A549 (cell line): ENCODE measurements at regions not wholly inside any gene's neighbourhood (a gene's known extent, or its start where the extent isn't known, plus 50 kb on each side); places are given as distances from the start of the nearest gene placed in this dataset.

ENCODE experiments used
- ATAC-seq, 2 experiments: fragments of 200-7000 bp in 1 of 2; fragments of >200 bp in 1 of 2; cut with Nextera tagmentation in 1 of 2; cut with Tn5 transposase in 1 of 2; 3 replicates each; pipeline versions ENCODE4 v1.8.0 to v1.9.1; 2018 to 2020; ENCODE audit warnings: mild to moderate bottlenecking in 1 of 2, moderate library complexity in 1 of 2
- CTCF ChIA-PET: fragments of 300-600 bp; sonication (Branson Sonifier 250); formaldehyde crosslinking; extraction: SDS; loops from one replicate; lab custom pipeline; 2021; ENCODE audit warnings: antibody characterized with exemption, inconsistent platforms; lab: Yijun Ruan, JAX
- POLR2A ChIA-PET: fragments of 350-600 bp; formaldehyde crosslinking; extraction: SDS; loops from one replicate; lab custom pipeline; 2021; ENCODE audit warnings: antibody characterized with exemption, inconsistent platforms; lab: Yijun Ruan, JAX
- DNase-seq, 2 experiments: peaks; one replicate each; pipeline versions ENCODE4 v3.0.0 to v3.0.0-alpha.2; 2011 to 2016; ENCODE audit warnings: low read depth in 1 of 2, low spot score in 1 of 2
- FAIRE-seq: peaks from 2 replicates; lab custom pipeline; 2011; peaks lifted over from hg19 to GRCh38; lab: Jason Lieb, UNC
- H3K27ac ChIP-seq, 2 experiments: fragments of >200 bp; sonication (Bioruptor Twin); formaldehyde crosslinking; 3 replicates each; pipeline ENCODE4 v1.5.1; 2016 to 2017
- H3K4me1 ChIP-seq: fragments of >200 bp; sonication (Bioruptor Twin); formaldehyde crosslinking; 3 replicates; pipeline ENCODE4 v1.6.1; 2016
- H3K4me2 ChIP-seq: fragments of >200 bp; sonication (Bioruptor Twin); formaldehyde crosslinking; 3 replicates; pipeline ENCODE4 v1.6.1; 2016
- H3K4me3 ChIP-seq: fragments of >200 bp; sonication (Bioruptor Twin); formaldehyde crosslinking; 3 replicates; pipeline ENCODE4 v1.5.1; 2016
- H3K9me3 ChIP-seq: fragments of >200 bp; sonication (Bioruptor Twin); formaldehyde crosslinking; 3 replicates; pipeline ENCODE4 v1.6.1; 2016
- ATOH8 ChIP-seq: fragments of 250-450 bp; sonication (Bioruptor Pico); IDR thresholded peaks from 2 replicates; pipeline ENCODE4 v1.5.0; 2020; ENCODE audit warnings: low read depth, mild to moderate bottlenecking, moderate library complexity
- BHLHE40 ChIP-seq: IDR thresholded peaks from 2 replicates; pipeline ENCODE4 v1.6.1; 2012; ENCODE audit warnings: low read depth, low read length, inconsistent platforms
- CBX8 ChIP-seq: fragments of 200-600 bp; sonication (generic); IDR thresholded peaks from 2 replicates; pipeline ENCODE4 v1.6.1; 2016
- CHD2 ChIP-seq: fragments of 150-350 bp; IDR thresholded peaks from 2 replicates; pipeline ENCODE4 v1.6.1; 2014; ENCODE audit warnings: low read length; ENCODE audit not compliant: partially characterized antibody
- CHD4 ChIP-seq: fragments of 200-600 bp; sonication (generic); IDR thresholded peaks from 2 replicates; pipeline ENCODE4 v1.6.1; 2016; ENCODE audit warnings: antibody characterized with exemption, mild to moderate bottlenecking, borderline replicate concordance
- CTCF ChIP-seq: fragments of >200 bp; sonication (Bioruptor Twin); formaldehyde crosslinking; IDR thresholded peaks from 3 replicates; pipeline ENCODE4 v1.5.1; 2016
- E2F6 ChIP-seq: IDR thresholded peaks from 2 replicates; pipeline ENCODE4 v1.6.1; 2012; ENCODE audit warnings: low read depth, borderline replicate concordance
- EHMT2 ChIP-seq: fragments of 200-600 bp; sonication (generic); IDR thresholded peaks from 2 replicates; pipeline ENCODE4 v1.6.1; 2016; ENCODE audit warnings: antibody characterized with exemption, low read depth, mild to moderate bottlenecking, moderate library complexity
- HOXA7 ChIP-seq: fragments of 250-450 bp; sonication (Bioruptor Pico); IDR thresholded peaks from 2 replicates; pipeline ENCODE4 v1.5.0; 2020; ENCODE audit warnings: mild to moderate bottlenecking, moderate library complexity
- JUNB ChIP-seq: fragments of >200 bp; sonication (Bioruptor Twin); formaldehyde crosslinking; IDR thresholded peaks from 2 replicates; pipeline ENCODE4 v1.6.1; 2016
- MAZ ChIP-seq: fragments of 150-350 bp; IDR thresholded peaks from 2 replicates; pipeline ENCODE4 v1.6.1; 2014; ENCODE audit warnings: antibody characterized with exemption, low read depth, low read length, borderline replicate concordance
- MYC ChIP-seq: IDR thresholded peaks from 2 replicates; pipeline ENCODE4 v1.6.1; 2012; ENCODE audit warnings: mild to moderate bottlenecking, inconsistent platforms, low read length, improper control_type of control experiment, borderline replicate concordance
- NR3C1 ChIP-seq: fragments of >200 bp; sonication (Bioruptor Twin); formaldehyde crosslinking; IDR thresholded peaks from 3 replicates; pipeline ENCODE4 v1.6.1; 2017
- RAD21 ChIP-seq, 2 experiments: fragments of >200 bp in 1 of 2; sonication (Bioruptor Twin) in 1 of 2; formaldehyde crosslinking in 1 of 2; IDR thresholded peaks in 1 of 2; conservative IDR thresholded peaks in 1 of 2; 2 replicates in 1 of 2; 3 replicates in 1 of 2; pipeline ENCODE4 v1.6.1; 2012 to 2018; ENCODE audit warnings: inconsistent platforms in 1 of 2
- SMC3 ChIP-seq: fragments of >200 bp; sonication (Bioruptor Twin); formaldehyde crosslinking; IDR thresholded peaks from 3 replicates; pipeline ENCODE4 v1.6.1; 2018; ENCODE audit warnings: inconsistent platforms
- SREBF2 ChIP-seq: fragments of 450-650 bp; IDR thresholded peaks from 2 replicates; pipeline ENCODE4 v1.6.1; 2014; ENCODE audit warnings: mild to moderate bottlenecking, moderate library complexity
- USF2 ChIP-seq: fragments of 450-650 bp; IDR thresholded peaks from 2 replicates; pipeline ENCODE4 v1.6.1; 2014; ENCODE audit warnings: antibody characterized with exemption
- WGBS: methylation state at CpG from one replicate; pipeline ENCODE4 v1.1.6; 2017; ENCODE audit errors: missing lambda C conversion rate; 5-methylcytosine and 5-hydroxymethylcytosine counted together

GRCh38 chr5:1666812-1667588 is 132.6 kb downstream of the MRPL36 start:
- ATAC-seq (peak; percentile 9 to 66; a peak in 4 of 6 replicates), DNase-seq (peak; percentile 33 to 58), FAIRE-seq (no peak)
- Histone ChIP-seq H3K4me1 (peaks cover 4% of the 10 kb centered on the region; the same call in 2 of the 3 replicates), H3K4me2 (peak overlapping the region; percentile 92), H3K4me3 (peak overlapping the region; percentile 41), H3K27ac (peak overlapping the region in 1 of 2 experiments; percentile 64; a peak in 2 of 6 replicates), H3K9me3 (no peaks in the 10 kb centered on the region)
- CTCF ChIA-PET = interaction anchor here (0.6 to 1.0 kb wide), 3 partner anchors 57 to 135 kb away, joined by 3 to 4 read pairs (median 4); no protein-coding TSS in a partner anchor
- 0 out of 3 replicates have a peak, but pooled peaks have one; percentile 16 for TF ChIP-seq SMC3
- no peak for TF ChIP-seq ATOH8 (CRISPR knock-in tag)
- peak; percentile 57 to 61 for TF ChIP-seq RAD21 (conservative IDR thresholded peaks at IDR 0.05 in 1 of 2, IDR thresholded peaks at IDR 0.05 in 1 of 2)
- peak; percentile 40; the same call in 2 of the 3 replicates for TF ChIP-seq CTCF
- POLR2A ChIA-PET = no interaction called here
- 13% methylated on average over 37 of the region's 62 CpGs for WGBS

GRCh38 chr5:1666221-1666620 is 133.4 kb downstream of the MRPL36 start:
- no peak overlapping the region; the same call in 2 of the 3 replicates for H3K4me2 ChIP-seq
- ChIA-PET CTCF (interaction anchor here (0.6 to 1.0 kb wide), 3 partner anchors 57 to 136 kb away, joined by 3 to 4 read pairs (median 4); no protein-coding TSS in a partner anchor), POLR2A (no interaction called here)
- DNase-seq = no peak
- FAIRE-seq = no peak
- no peaks in the 10 kb centered on the region for H3K9me3 ChIP-seq
- ATAC-seq = no peak
- TF ChIP-seq BHLHE40 (no peak), MYC (no peak), SREBF2 (no peak), EHMT2 (no peak), CHD2 (no peak), ATOH8 (CRISPR knock-in tag) (no peak), MAZ (no peak), CTCF (no peak), USF2 (no peak), CBX8 (no peak), JUNB (no peak), HOXA7 (CRISPR knock-in tag) (no peak), CHD4 (no peak), E2F6 (no peak), NR3C1 (no peak)
- H3K4me3 ChIP-seq = no peak overlapping the region
- H3K4me1 ChIP-seq = peaks cover 4% of the 10 kb centered on the region; the same call in 2 of the 3 replicates
- no peak overlapping the region for H3K27ac ChIP-seq
- WGBS = 36% methylated on average over 5 of the region's 5 CpGs
